ENCODE measurements at regions not wholly inside any gene's neighbourhood (a gene's known extent, or its start where the extent isn't known, plus 50 kb on each side); places are given as distances from the start of the nearest gene placed in this dataset.

DNA sequence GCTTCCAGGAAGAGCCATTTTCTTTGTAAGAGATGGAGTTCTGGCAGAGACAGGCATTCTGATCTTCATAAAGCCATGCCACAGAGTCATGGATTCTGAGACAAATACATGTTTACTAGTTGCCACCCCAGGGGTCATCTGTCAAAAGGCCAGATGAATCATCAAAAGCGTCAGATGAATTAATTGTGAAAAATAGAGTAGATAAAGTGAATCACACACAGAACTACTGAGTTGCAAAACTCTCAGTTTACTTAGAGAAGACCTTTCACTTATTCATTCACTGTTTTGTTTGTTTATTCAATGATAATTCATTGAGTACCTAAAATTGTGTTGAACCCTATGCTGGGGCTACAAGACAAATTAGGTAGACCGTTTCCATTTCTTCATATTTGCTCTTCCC, 157.7 kb upstream of the SERPINE2 start:
- peaks cover 12% of the 10 kb centered on the region for H3K9me3 ChIP-seq (ENCODE audit: control insufficient read depth, low read depth, low read length)
- no peaks in the 10 kb centered on the region for H3K4me1 ChIP-seq (ENCODE audit: insufficient read depth, low read length)
- no peak overlapping the region for H2BK5ac ChIP-seq (ENCODE audit: insufficient read length, low read length)
- H3K79me2 ChIP-seq (ENCODE audit: insufficient read depth, low read length) = no peaks in the 10 kb centered on the region
- no peak overlapping the region for H2BK12ac ChIP-seq (ENCODE audit: insufficient read length, low read depth, low read length)
- no peak overlapping the region for H3K18ac ChIP-seq (ENCODE audit: insufficient read length, low read depth, low read length)
- H4K8ac ChIP-seq (replicated peaks; ENCODE audit: insufficient read length, low read depth, low read length) = no peak overlapping the region
- no peak overlapping the region for H2AFZ ChIP-seq (ENCODE audit: low read length)
- H3K4me3 Mint-ChIP-seq = no peak overlapping the region
- H3K4me1 Mint-ChIP-seq = peaks cover 4 to 6% of the 10 kb centered on the region in 2 experiments; a peak in 2 of 4 replicates
- no peaks in the 10 kb centered on the region for H3K27me3 ChIP-seq (ENCODE audit: insufficient read depth, low read length)
- peaks cover 2 to 7% (median 5%) of the 10 kb centered on the region in 3 experiments; a peak in 3 of 7 replicates for H3K36me3 Mint-ChIP-seq (ENCODE audit: insufficient read depth in 1 of 3, low read depth in 3 of 3)
- no peak overlapping the region for H3T11ph ChIP-seq (ENCODE audit: low read length)
- H4K91ac ChIP-seq (ENCODE audit: insufficient read length, low read depth, low read length) = no peak overlapping the region
- no peak for DNase-seq
- H4K5ac ChIP-seq (ENCODE audit: insufficient read length, low read depth, low read length) = no peak overlapping the region
- H2AK5ac ChIP-seq (ENCODE audit: insufficient read length, low read length) = no peak overlapping the region
- H3K4me2 ChIP-seq (ENCODE audit: insufficient read depth, insufficient read length, low read length) = no peak overlapping the region
- no peak overlapping the region for H3K4ac ChIP-seq (ENCODE audit: low read depth, low read length)
- no peak overlapping the region for H2BK20ac ChIP-seq (ENCODE audit: low read depth, low read length, poor library complexity, severe bottlenecking)
- WGBS (ENCODE audit: extremely low coverage, insufficient read length, low lambda C conversion rate) = no CpG with 5 or more reads among the region's 2 CpGs
- H3K23me2 ChIP-seq (ENCODE audit: insufficient read length, low read depth, low read length, poor library complexity, severe bottlenecking) = no peaks in the 10 kb centered on the region
- no peaks in the 10 kb centered on the region for H4K20me1 ChIP-seq (ENCODE audit: control insufficient read depth, insufficient read depth, insufficient read length)
- no peak overlapping the region for H3K9ac ChIP-seq (ENCODE audit: extremely low read depth, insufficient read length, low read length)
- H3K27ac ChIP-seq (ENCODE audit: insufficient read length, low read depth, low read length) = no peak overlapping the region
- H2BK15ac ChIP-seq (ENCODE audit: low read depth, low read length) = no peak overlapping the region
- H3K79me1 ChIP-seq (ENCODE audit: insufficient read depth, low read depth, low read length, poor library complexity, severe bottlenecking) = no peaks in the 10 kb centered on the region
- H2BK120ac ChIP-seq (ENCODE audit: low read depth, low read length, poor library complexity, severe bottlenecking) = no peak overlapping the region
- no peaks in the 10 kb centered on the region; a peak in 4 of 5 replicates for H3K9me3 Mint-ChIP-seq
- H3K56ac ChIP-seq (ENCODE audit: insufficient read length, low read depth, low read length) = no peak overlapping the region
- no peak overlapping the region for H3K14ac ChIP-seq (ENCODE audit: insufficient read depth, low read length)
- peaks cover 2% of the 10 kb centered on the region; the same call in 1 of the 2 replicates for H3K27me3 Mint-ChIP-seq (ENCODE audit: low read depth)
- H3K27ac Mint-ChIP-seq = no peak overlapping the region
- H3K23ac ChIP-seq (ENCODE audit: insufficient read length, low read depth, low read length) = no peak overlapping the region
- TF ChIP-seq, protein P1, sequence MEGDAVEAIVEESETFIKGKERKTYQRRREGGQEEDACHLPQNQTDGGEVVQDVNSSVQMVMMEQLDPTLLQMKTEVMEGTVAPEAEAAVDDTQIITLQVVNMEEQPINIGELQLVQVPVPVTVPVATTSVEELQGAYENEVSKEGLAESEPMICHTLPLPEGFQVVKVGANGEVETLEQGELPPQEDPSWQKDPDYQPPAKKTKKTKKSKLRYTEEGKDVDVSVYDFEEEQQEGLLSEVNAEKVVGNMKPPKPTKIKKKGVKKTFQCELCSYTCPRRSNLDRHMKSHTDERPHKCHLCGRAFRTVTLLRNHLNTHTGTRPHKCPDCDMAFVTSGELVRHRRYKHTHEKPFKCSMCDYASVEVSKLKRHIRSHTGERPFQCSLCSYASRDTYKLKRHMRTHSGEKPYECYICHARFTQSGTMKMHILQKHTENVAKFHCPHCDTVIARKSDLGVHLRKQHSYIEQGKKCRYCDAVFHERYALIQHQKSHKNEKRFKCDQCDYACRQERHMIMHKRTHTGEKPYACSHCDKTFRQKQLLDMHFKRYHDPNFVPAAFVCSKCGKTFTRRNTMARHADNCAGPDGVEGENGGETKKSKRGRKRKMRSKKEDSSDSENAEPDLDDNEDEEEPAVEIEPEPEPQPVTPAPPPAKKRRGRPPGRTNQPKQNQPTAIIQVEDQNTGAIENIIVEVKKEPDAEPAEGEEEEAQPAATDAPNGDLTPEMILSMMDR (conservative IDR thresholded peaks at IDR 0.05) = no peak

Measured in H9 (cell line).